ENCODE measurements at regions not wholly inside any gene's neighbourhood (a gene's known extent, or its start where the extent isn't known, plus 50 kb on each side); places are given as distances from the start of the nearest gene placed in this dataset.
"Not testable (repeated sequence)": the region's sequence is repeated elsewhere in the genome, so short reads cannot be mapped to it uniquely, and the experiment has no call there.

- no peak for DNase-seq (ENCODE audit: low spot score)
Measured at GRCh38 chr1:174105086-174105485, 54.2 kb upstream of the RABGAP1L start.

DNA sequence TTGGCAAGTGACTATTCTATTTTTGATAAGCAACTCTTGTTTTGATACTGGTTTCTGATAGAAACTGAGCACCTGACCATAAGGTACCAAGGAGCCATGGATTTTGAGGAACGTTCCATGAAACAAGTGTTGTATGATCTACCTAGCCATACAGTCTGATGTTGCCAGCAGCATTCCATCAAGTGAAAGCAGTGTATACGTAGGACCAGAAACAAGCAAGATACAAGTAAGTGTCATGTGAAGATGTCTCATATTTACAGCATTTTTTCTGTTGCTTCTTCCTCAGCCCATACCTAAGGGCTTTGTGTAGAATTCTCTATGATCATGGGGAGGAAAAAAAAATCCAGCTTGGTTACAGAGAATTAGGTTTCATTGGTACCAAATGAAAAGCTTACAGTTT lies 55.6 kb upstream of the RABGAP1L start:
- DNase-seq (ENCODE audit: low spot score): no peak

DNA sequence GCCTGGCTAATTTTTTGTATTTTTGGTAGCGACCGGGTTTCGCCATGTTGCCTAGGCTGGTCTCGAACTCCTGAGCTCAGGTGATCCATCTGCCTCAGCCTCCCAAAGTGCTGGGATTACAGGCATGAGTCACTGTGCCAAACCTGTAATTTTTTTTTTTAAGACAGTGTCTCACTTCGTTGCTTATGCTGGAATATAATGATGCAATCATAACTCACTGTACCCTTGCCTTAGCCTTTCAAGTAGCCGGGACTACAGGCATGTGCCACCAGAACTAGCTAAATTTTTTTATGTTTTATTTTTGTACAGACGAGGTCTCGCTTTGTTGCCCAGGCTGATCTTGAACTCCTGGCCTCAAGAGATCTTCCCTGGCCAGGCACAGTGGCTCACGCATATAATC lies 57.3 kb upstream of the RABGAP1L start:
- not testable (repeated sequence) for DNase-seq (ENCODE audit: low spot score)

- no peak for DNase-seq (ENCODE audit: low spot score)
Measured at GRCh38 chr1:174097426-174097825, 61.9 kb upstream of the RABGAP1L start.

DNA sequence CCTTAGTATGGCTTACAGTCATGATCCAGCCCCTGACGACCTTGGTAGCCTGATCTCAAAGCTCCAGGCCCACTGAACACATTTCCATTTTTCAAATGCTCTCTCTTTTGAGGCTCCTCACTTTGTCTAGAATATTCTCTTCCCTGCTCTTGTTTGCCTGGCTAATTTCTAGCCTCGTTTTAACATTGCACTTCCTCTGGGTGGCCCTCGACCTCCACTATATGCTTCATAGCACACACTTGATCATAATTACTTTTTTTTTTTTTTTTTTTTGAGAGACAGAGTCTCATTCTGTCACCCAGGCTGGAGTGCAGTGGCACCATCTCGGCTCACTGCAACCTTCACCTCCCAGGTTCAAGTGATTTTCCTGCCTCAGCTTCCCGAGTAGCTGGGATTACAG lies 65.5 kb upstream of the RABGAP1L start:
- not testable (repeated sequence) for DNase-seq (ENCODE audit: low spot score)

- DNase-seq (ENCODE audit: low spot score): no peak
Measured at GRCh38 chr1:174090471-174090870, 68.3 kb upstream of the RC3H1 start.

GRCh38 chr1:174080819-174081218 lies 58.7 kb upstream of the RC3H1 start:
- DNase-seq (ENCODE audit: low spot score): no peak

DNA sequence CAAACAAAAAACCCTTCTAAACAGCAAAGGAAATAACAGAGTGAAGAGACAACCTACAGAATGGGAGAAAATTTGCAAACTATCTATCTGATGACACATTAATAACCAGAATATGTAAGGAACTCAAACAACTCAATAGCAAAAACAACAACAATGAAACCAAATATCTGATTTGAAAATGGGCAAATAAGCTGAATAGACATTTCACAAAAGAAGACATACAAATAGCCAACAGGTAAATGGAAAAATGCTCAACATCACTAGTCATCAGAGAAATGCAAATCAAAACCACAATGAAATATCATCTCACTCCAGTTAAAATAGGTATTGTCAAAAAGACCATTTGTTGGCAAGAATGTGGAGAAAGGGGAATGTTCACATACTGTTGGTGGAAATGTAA lies 57.6 kb upstream of the RC3H1 start:
- DNase-seq (ENCODE audit: low spot score): no peak

DNA sequence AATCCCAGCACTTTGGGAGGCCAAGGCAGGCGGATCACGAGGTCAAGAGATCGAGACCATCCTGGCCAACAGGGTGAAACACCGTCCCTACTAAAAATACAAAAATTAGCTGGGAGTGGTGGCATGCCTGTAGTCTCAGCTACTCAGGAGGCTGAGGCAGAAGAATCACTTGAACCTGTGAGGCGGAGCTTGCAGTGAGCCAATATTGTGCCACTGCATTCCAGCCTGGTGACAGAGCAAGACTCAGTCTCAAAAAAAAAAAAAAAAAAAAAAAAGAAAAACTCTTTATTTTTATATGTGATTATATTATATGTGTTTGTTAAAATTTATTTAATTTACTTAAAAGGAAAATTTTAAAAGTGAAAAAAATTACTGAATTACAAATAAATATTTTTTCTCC lies 56.8 kb upstream of the RC3H1 start:
- DNase-seq (ENCODE audit: low spot score): not testable (repeated sequence)

DNA sequence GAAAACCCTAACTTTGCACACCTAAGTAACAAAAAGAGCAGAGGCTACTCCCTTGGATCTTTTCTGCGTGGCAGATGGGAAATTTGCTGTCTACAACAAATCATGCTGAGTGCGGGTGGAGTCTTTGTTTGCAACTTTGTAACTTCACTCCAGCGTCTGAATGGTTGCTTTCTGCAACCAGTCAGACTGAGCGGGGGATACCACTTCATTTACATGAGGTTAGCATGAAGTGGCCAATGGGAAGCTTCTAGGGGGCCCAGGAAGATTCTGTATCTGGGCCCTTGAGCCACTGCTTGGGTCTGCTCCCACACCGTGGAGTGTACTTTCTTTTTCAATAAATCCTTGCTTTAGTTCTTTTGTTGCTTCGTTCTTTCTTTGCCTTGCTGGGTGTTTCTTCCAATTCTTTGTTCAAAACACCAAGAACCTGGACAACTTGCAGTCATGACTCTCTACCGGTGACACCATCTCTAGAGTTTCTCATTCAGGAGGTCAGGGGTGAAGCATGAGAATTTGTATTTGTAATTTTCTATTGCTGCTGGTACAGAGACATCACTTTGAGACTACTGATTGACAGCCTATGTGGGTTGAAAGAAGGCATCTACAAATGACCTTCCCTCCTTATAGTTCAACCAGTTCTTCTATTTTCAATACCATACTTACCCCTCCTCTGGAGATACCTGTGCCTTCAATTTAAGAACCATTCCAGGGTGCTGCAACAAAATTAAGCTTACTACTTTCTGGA lies 55.8 kb upstream of the RC3H1 start:
- no peak for DNase-seq (ENCODE audit: low spot score)

GRCh38 chr1:174075245-174075692 lies 53.1 kb upstream of the RC3H1 start:
- DNase-seq (ENCODE audit: low spot score): no peak

- DNase-seq (ENCODE audit: low spot score): peak; percentile 22
Measured at GRCh38 chr1:174074757-174075156, 52.6 kb upstream of the RC3H1 start.

- DNase-seq (ENCODE audit: low spot score): no peak
Measured at GRCh38 chr1:174072581-174072980, 50.4 kb upstream of the RC3H1 start.

All from A172 (cell line).